ENCODE measurements at regions not wholly inside any gene's neighbourhood (a gene's known extent, or its start where the extent isn't known, plus 50 kb on each side); places are given as distances from the start of the nearest gene placed in this dataset.

DNA sequence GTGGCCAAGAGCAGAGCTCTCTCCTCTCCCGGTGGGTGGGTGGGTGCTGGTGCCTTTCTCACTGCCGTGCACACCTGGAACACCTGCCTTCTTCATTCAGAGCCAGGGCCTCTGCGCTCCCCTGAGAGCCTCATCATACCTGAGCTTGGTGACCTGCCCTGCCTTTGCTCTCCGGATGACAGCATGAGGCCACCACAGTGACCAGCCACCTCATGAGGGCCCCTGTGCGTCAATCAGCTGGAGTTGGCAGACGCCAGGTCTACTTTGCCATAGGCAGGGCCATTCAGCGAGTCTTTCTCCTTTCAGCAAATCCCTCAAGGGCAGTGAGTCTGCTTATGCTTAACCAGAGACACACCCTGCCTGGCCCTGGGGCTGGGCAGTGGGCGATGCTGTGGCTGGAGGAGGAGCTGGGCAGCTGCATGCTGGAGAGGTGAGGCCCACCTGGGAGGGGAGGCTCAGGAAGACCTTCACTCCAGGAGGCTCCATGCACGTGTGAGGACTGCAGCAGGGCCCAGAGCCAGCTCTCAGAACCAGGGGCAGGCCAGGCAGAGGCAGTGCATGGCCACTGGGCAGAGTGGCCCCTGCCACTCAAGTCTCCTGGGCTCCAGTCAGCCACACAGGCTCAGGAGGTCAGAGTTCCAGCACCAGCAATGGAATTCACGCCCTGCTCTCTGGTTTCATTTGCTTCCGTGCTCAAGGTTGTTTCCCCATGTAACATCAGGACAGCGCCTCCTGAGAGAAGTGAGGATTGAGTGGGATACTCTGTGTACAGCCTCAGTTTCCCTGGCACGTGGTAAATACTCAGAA lies 417.5 kb upstream of the MYT1L start:
- DNase-seq (ENCODE audit: low spot score) (no peak), FAIRE-seq (no peak)

DNA sequence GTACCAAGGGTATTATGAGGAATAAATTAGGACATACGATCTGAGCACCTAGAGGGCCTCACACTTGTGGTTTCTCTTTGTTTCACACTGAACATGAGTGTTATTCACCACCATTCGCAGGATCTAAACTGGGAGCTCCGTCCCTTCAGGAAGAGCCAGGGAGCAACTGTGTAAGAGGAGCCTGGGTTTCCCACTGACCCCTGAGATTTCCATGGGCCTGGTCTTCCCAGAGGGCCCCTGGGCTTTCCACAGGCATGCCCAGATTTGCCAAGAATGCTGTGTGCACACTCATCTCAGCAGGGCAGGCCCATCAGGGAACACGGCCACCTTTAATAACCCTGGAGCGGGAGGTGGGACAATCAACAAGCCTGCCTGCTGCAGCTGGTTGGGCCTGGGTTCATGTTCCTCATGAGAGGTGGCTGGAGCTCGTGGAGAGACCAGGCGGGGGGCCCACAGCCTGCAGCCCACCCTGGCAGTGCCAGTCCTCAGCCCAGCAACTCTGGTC lies 416.8 kb upstream of the MYT1L start:
- FAIRE-seq, result no peak

GRCh38 chr2:2746731-2747130 lies 415.7 kb upstream of the MYT1L start:
- DNase-seq (ENCODE audit: low spot score), result no peak
- FAIRE-seq, result no peak

More for the DNA sequence above, 416.8 kb upstream of the MYT1L start:
- no peak for DNase-seq (ENCODE audit: low spot score)

GRCh38 chr2:2744958-2745715 lies 414.1 kb upstream of the MYT1L start:
- DNase-seq (ENCODE audit: low spot score) (no peak), FAIRE-seq (no peak)

DNA sequence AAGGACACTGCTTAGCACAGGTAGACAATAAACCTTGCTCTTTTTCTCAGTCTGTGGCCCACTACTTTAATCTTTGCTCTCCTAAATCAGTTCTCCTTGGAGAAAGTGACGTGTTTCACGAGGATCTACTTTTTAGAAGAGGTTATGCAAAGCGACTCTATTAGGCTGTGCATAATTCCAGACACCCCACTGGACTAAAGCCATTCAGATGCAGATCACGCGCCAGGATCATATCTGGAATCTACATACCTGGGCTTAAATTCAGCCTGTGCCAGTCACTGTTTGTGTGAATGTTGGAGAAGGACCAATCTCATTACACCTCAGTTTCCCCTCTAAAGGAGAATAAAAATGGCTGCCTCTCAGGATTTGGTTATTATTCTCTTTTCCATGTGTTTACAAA lies 413.0 kb upstream of the MYT1L start:
- DNase-seq (ENCODE audit: low spot score), result no peak
- FAIRE-seq, result no peak

- FAIRE-seq (no peak), DNase-seq (ENCODE audit: low spot score) (peak; percentile 35)
Measured at GRCh38 chr2:2743164-2743571, 412.1 kb upstream of the MYT1L start.

GRCh38 chr2:2742726-2743125 lies 411.7 kb upstream of the MYT1L start:
- FAIRE-seq (no peak), DNase-seq (ENCODE audit: low spot score) (no peak)

- no peak for DNase-seq (ENCODE audit: low spot score)
- no peak for FAIRE-seq
Measured at GRCh38 chr2:2740238-2740775, 409.2 kb upstream of the MYT1L start.

DNA sequence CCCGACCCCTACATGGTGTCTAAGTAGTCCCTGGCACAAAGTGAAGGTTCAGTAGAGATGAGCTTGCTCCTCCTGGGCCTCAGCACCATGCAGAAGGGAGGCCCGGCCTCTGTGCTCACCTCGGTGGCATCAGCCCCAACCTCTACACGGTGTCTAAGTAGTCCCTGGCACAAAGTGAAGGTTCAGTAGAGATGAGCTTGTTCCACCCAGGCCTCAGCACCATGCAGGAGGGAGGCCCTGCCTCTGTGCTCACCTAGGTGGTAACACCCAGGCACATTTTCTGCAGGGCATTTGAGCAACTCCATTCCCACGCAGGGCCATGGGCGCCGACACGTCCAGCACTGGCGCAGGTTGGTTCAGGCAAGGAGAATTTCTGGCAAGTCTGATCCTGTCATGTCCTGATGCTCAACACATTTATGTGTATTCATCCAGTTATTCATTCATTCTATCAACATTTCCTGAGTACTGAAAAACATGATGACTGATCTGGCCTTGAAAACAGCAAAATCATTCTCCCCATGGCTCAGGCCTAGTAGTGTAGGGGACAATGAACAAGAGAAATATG lies 408.2 kb upstream of the MYT1L start:
- no peak for FAIRE-seq
- no peak for DNase-seq (ENCODE audit: low spot score)

DNA sequence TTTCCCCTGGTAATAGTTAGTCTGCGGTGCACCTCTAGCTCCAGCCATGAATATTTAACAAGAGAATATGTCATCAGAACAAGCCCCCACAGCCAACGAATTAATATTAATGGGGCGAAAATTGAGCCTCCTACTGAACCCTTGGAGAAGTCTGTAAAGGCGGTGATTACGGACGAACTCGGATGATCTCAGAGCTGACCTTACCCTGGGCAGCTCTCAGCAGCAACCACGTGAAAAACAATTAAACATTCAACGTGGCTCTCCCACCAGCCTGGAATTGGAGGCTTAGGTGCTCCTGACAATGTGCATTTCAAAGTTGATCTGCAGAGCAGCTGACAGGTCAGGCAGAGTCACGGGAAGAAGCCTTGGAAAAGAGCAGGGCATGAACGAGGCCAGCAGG lies 407.6 kb upstream of the MYT1L start:
- FAIRE-seq (no peak), DNase-seq (ENCODE audit: low spot score) (no peak)

GRCh38 chr2:2738276-2738675 lies 407.2 kb upstream of the MYT1L start:
- no peak for DNase-seq (ENCODE audit: low spot score)
- no peak for FAIRE-seq

DNA sequence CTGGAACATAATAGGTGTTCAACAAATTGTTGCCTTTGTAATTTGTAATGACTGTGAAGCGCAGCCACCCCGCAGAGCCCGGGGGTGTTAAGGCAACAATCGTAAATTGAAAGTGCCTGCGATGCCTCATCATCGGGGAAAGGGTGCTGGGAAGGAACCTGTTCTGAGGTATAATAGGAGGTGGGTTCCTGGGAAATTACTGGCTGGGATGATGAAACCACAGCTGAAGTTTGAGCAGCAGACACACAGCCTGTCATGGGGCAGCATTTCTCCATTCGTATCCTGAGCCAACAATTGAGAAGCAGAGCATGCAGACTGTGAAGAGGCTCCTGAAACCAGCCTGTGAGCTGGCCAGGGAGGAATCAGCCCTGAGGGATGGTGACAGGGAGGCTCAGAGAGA lies 404.0 kb upstream of the MYT1L start:
- FAIRE-seq (no peak), DNase-seq (ENCODE audit: low spot score) (no peak)

GRCh38 chr2:2734308-2734707 lies 403.2 kb upstream of the MYT1L start:
- no peak for FAIRE-seq
- DNase-seq (ENCODE audit: low spot score), result no peak

DNA sequence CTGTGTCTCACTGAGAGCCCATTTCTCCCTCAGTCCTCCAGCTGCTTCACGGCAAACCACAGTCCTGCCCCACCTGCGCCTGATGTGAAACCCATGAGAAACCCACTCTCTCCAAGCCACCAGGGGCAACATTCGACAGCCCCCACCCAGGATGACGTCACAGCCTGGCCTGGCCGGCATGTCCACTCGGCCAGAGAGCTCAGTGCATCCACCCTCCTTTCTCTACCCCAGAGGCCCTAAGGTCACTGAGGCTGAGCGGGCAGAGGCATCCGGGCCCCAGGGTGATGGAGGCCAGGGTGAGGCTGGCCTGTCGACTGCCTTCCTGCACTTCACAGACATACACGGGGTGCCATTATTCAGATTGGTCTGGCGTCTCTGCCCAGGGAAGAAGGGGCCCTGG lies 402.7 kb upstream of the MYT1L start:
- no peak for DNase-seq (ENCODE audit: low spot score)
- no peak for FAIRE-seq

DNA sequence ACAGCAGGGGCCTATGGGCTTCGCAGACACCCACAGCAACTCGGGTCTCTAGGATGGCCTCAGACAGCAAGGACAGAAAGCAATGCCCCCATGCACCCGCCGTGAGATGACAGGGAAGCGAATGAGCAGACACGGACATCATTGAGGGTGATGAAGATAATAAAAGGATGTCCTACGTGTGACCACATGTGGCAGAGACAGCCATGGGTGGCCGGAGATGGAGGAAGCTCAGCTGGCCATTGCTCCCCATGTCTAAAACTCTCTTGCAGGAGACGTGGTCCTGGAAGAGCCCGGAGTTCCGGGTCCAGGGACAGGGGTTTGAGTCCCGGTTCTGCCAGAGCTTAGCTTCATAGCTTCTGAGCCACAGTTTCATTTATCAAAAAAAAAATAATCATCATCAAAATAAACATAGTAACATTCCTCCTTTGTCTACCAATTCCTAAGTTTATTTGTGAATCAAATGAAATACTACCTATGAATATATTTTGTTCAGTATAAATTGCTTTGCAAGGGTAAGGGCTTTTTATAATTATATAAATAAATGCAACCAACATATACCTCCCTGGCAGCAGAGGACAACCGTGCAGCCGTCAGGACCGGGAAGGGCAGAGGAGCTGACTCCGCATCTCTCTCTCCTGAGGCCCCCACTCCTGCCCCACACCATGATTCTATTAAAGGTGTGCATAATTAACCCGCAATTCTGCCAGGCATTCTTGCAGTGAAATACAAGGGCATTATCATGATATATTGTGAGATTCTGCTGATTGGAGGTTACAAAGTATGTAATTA lies 401.4 kb upstream of the MYT1L start:
- FAIRE-seq (no peak), DNase-seq (ENCODE audit: low spot score) (no peak)

- DNase-seq (ENCODE audit: low spot score) (no peak), FAIRE-seq (no peak)
Measured at GRCh38 chr2:2731816-2732284, 400.8 kb upstream of the MYT1L start.

- FAIRE-seq, result no peak
- DNase-seq (ENCODE audit: low spot score), result no peak
Measured at GRCh38 chr2:2731101-2731815, 400.2 kb upstream of the MYT1L start.

GRCh38 chr2:2730301-2730833 lies 399.3 kb upstream of the MYT1L start:
- DNase-seq (ENCODE audit: low spot score) (no peak), FAIRE-seq (no peak)

GRCh38 chr2:2729246-2729645 lies 398.2 kb upstream of the MYT1L start:
- DNase-seq (ENCODE audit: low spot score) (no peak), FAIRE-seq (no peak)

DNA sequence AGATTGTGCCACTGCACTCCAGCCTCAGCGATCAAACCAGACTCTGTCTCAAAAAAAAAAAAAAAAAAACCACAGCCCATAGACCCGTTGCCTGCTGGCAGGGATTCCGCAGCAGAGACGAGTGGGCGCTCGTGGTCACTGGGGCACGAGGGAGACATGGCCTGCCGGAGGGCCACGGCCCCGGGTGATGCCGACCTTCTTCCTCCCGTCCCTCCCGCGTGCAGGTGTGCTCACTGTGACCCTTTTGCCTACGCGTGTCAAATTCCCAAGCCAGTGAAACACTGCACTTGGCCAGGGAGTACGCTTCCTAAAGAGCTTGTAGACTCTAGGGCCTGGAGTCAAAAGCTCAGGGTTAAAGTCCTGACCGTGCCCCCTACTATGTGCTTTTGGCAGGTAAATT lies 397.6 kb upstream of the MYT1L start:
- no peak for FAIRE-seq
- DNase-seq (ENCODE audit: low spot score), result no peak

Data from RCC 7860 (cell line).